HepG2 (cell line): ENCODE measurements at regions not wholly inside any gene's neighbourhood (a gene's known extent, or its start where the extent isn't known, plus 50 kb on each side); places are given as distances from the start of the nearest gene placed in this dataset.

Source experiments
- ATAC-seq: fragments of 200-7000 bp; cut with Tn5 transposase; 3 replicates; pipeline ENCODE4 v1.9.1; 2020; ENCODE audit warnings: mild to moderate bottlenecking, moderate library complexity
- BruUV-seq: library from RNA; stranded (reverse); fragments of 400-500 nt; replicated peaks from 2 replicates; lab custom pipeline; 2021; lab: Mats Ljungman, UMichigan
- CTCF ChIA-PET: fragments of 300-600 bp; formaldehyde crosslinking; extraction: SDS; loops from one replicate; lab custom pipeline; 2021; ENCODE audit warnings: low total read pairs, inconsistent platforms, low intra/inter-chr PET ratio; lab: Yijun Ruan, JAX
- POLR2A ChIA-PET: fragments of 350-600 bp; sonication (Branson Sonifier 250); formaldehyde crosslinking; loops from one replicate; lab custom pipeline; 2020; ENCODE audit warnings: antibody characterized with exemption, inconsistent platforms; lab: Yijun Ruan, JAX
- DNase-seq: peaks from one replicate; pipeline ENCODE4 v3.0.0-alpha.2; 2015; ENCODE audit warnings: low spot score
- FAIRE-seq: peaks from 3 replicates; lab custom pipeline; 2011; peaks lifted over from hg19 to GRCh38; lab: Jason Lieb, UNC
- H2AFZ ChIP-seq: one replicate; pipeline ENCODE4 v1.6.1; 2011; ENCODE audit warnings: low read length, inconsistent platforms
- H3K27ac ChIP-seq: fragments of 300-600 bp; 3 replicates; pipeline ENCODE4 v1.8.0; 2011; ENCODE audit warnings: mixed run types, mild to moderate bottlenecking, mixed read lengths, low read length, inconsistent platforms; ENCODE audit not compliant: insufficient read depth; ENCODE audit errors: extremely low read length
- H3K27me3 ChIP-seq, 2 experiments: fragments of 200-600 bp in 1 of 2; 2 replicates in 1 of 2; 3 replicates in 1 of 2; pipeline versions ENCODE4 v1.6.0 to v1.8.0; 2011; ENCODE audit warnings: low read length in 2 of 2, mild to moderate bottlenecking in 2 of 2, moderate library complexity in 2 of 2, inconsistent platforms in 1 of 2; ENCODE audit not compliant: insufficient read depth in 2 of 2, control insufficient read depth in 1 of 2
- H3K36me3 ChIP-seq, 2 experiments: fragments of 200-600 bp in 1 of 2; replicated peaks in 1 of 2; 2 replicates in 1 of 2; 3 replicates in 1 of 2; pipeline versions ENCODE4 v1.5.1 to v1.8.0; 2011; ENCODE audit warnings: low read length in 2 of 2, inconsistent platforms in 1 of 2; ENCODE audit not compliant: insufficient read depth in 2 of 2, control insufficient read depth in 1 of 2
- H3K4me1 ChIP-seq: 2 replicates; pipeline ENCODE4 v1.5.1; 2012; ENCODE audit warnings: low read length, inconsistent platforms; ENCODE audit not compliant: insufficient read depth
- H3K4me2 ChIP-seq: 2 replicates; pipeline ENCODE4 v1.6.0; 2011; ENCODE audit warnings: low read depth, low read length, inconsistent platforms
- H3K4me3 ChIP-seq, 3 experiments: fragments of 200-600 bp in 1 of 3; sonication (generic), shearing (Covaris generic) in 1 of 3; replicated peaks in 1 of 3; 2 replicates each; pipeline ENCODE4 v1.5.1; 2011 to 2016; ENCODE audit warnings: low read length in 3 of 3, inconsistent platforms in 2 of 3, low read depth in 2 of 3, mild to moderate bottlenecking in 2 of 3, control low read depth in 1 of 3, mixed read lengths in 1 of 3; ENCODE audit not compliant: insufficient read depth in 1 of 3
- H3K79me2 ChIP-seq: one replicate; pipeline ENCODE4 v1.6.1; 2011; ENCODE audit warnings: low read length, inconsistent platforms; ENCODE audit not compliant: insufficient read depth
- H3K9ac ChIP-seq: 2 replicates; pipeline ENCODE4 v1.6.0; 2011; ENCODE audit warnings: mild to moderate bottlenecking, low read depth, low read length, inconsistent platforms; ENCODE audit not compliant: insufficient read depth
- H3K9me3 ChIP-seq: 2 replicates; pipeline ENCODE4 v1.5.1; 2012; ENCODE audit warnings: mild to moderate bottlenecking, low read length
- H4K20me1 ChIP-seq: 2 replicates; pipeline ENCODE4 v1.6.0; 2011; ENCODE audit warnings: inconsistent platforms, mild to moderate bottlenecking, low read length, moderate library complexity; ENCODE audit not compliant: insufficient read depth
- EP300 ChIP-seq, 3 experiments: sonication (generic) in 1 of 3; formaldehyde crosslinking in 1 of 3; IDR thresholded peaks; 2 replicates each; pipeline versions ENCODE4 v1.5.1 to v1.6.1; 2011 to 2020; ENCODE audit warnings: low read depth in 2 of 3, low read length in 2 of 3, borderline replicate concordance in 1 of 3, improper control_type of control experiment in 1 of 3, mild to moderate bottlenecking in 1 of 3, missing genetic modification reagents in 1 of 3, moderate library complexity in 1 of 3
- GRHL1 ChIP-seq: sonication (generic); formaldehyde crosslinking; conservative IDR thresholded peaks from 2 replicates; pipeline ENCODE4 v1.8.0; 2022; ENCODE audit warnings: missing genetic modification reagents
- HNRNPH1 ChIP-seq: fragments of 200-400 bp; formaldehyde crosslinking; optimal IDR thresholded peaks from 2 replicates; pipeline ENCODE3; 2017; ENCODE audit warnings: mild to moderate bottlenecking, low read depth, low read length
- JARID2 ChIP-seq: sonication (generic); formaldehyde crosslinking; IDR thresholded peaks from 2 replicates; pipeline ENCODE4 v1.8.1; 2023; ENCODE audit warnings: missing genetic modification reagents, inconsistent platforms; ENCODE audit not compliant: insufficient replicate concordance
- KDM5A ChIP-seq: fragments of 200-600 bp; sonication (generic); IDR thresholded peaks from 2 replicates; pipeline ENCODE4 v1.7.0; 2018; ENCODE audit warnings: antibody characterized with exemption, mild to moderate bottlenecking, low read length, borderline replicate concordance
- KMT2A ChIP-seq: sonication (generic); formaldehyde crosslinking; IDR thresholded peaks from 2 replicates; pipeline ENCODE4 v1.4.0; 2020; ENCODE audit warnings: missing genetic modification reagents
- NCOA5 ChIP-seq: sonication (generic); formaldehyde crosslinking; IDR thresholded peaks from 2 replicates; pipeline ENCODE4 v1.4.0; 2020; ENCODE audit warnings: missing genetic modification reagents
- NFKB2 ChIP-seq: sonication (generic); formaldehyde crosslinking; IDR thresholded peaks from 2 replicates; pipeline ENCODE4 v1.4.0; 2020; ENCODE audit warnings: missing genetic modification reagents, borderline replicate concordance
- NPAS2 ChIP-seq: sonication (generic); formaldehyde crosslinking; IDR thresholded peaks from 2 replicates; pipeline ENCODE4 v1.8.0; 2022; ENCODE audit warnings: mild to moderate bottlenecking, missing genetic modification reagents, borderline replicate concordance
- SIN3A ChIP-seq: IDR thresholded peaks from 2 replicates; pipeline ENCODE4 v1.6.1; 2011; ENCODE audit warnings: low read depth, mild to moderate bottlenecking, control low read depth, low read length, borderline replicate concordance
- SMC3 ChIP-seq: IDR thresholded peaks from 2 replicates; pipeline ENCODE4 v1.6.1; 2011; ENCODE audit warnings: low read length, improper control_type of control experiment
- XBP1 ChIP-seq: sonication (generic); formaldehyde crosslinking; IDR thresholded peaks from 2 replicates; pipeline ENCODE4 v1.5.0; 2020; ENCODE audit warnings: missing genetic modification reagents
- ZFP36 ChIP-seq: fragments of 150-350 bp; IDR thresholded peaks from 2 replicates; pipeline ENCODE4 v1.6.1; 2018; ENCODE audit warnings: borderline replicate concordance, low read length, low read depth; ENCODE audit not compliant: partially characterized antibody
- ZNF570 ChIP-seq: sonication (generic); formaldehyde crosslinking; IDR thresholded peaks from 2 replicates; pipeline ENCODE4 v1.4.0; 2020; ENCODE audit warnings: mild to moderate bottlenecking, missing genetic modification reagents, borderline replicate concordance
- ZNF607 ChIP-seq: sonication (generic); formaldehyde crosslinking; IDR thresholded peaks from 2 replicates; pipeline ENCODE4 v1.5.1; 2020; ENCODE audit warnings: missing genetic modification reagents, mild to moderate bottlenecking, borderline replicate concordance
- ZNF644 ChIP-seq: IDR thresholded peaks from 2 replicates; pipeline ENCODE4 v1.6.1; 2016; ENCODE audit warnings: low read depth
- ZNF670 ChIP-seq: sonication (generic); formaldehyde crosslinking; IDR thresholded peaks from 2 replicates; pipeline ENCODE4 v1.8.0; 2022; ENCODE audit warnings: mild to moderate bottlenecking, missing genetic modification reagents, borderline replicate concordance
- WGBS: methylation state at CpG from one replicate; pipeline ENCODE4 v1.1.6; 2017; ENCODE audit warnings: low lambda C conversion rate; 5-methylcytosine and 5-hydroxymethylcytosine counted together
- in situ Hi-C: cut with HindIII; loops from 2 replicates; pipeline ENCODE4 v1.10.0; 2017; ENCODE audit warnings: low pct_unique_long_range_greater_than_20kb; ENCODE audit not compliant: extremely low pct_ligation_motif_present
- intact Hi-C: fragments of 100-400 bp; cut with micrococcal nuclease; formaldehyde crosslinking; loops from one replicate; pipeline ENCODE4 v1.10.0; 2022; ENCODE audit not compliant: unreplicated experiment
- TF ChIP-seq, protein P1 (sequence below): sonication (generic); formaldehyde crosslinking; conservative IDR thresholded peaks from 2 replicates; pipeline ENCODE4 v1.8.0; 2022; ENCODE audit warnings: low read depth, missing genetic modification reagents

- TF ChIP-seq ZNF644 (CRISPR knock-in tag): no peak
Measured at GRCh38 chr7:13731643-13732042, 257.8 kb downstream of the ETV1 start (continued).

- BruUV-seq: no TSS peak
- Histone ChIP-seq H3K36me3 (no peaks in the 10 kb centered on the region), H3K4me3 (no peak overlapping the region), H3K79me2 (no peaks in the 10 kb centered on the region), H2AFZ (no peak overlapping the region), H3K9me3 (peaks cover 59% of the 10 kb centered on the region), H3K4me2 (no peak overlapping the region), H3K9ac (no peak overlapping the region), H3K27ac (no peak overlapping the region), H3K4me1 (no peaks in the 10 kb centered on the region), H3K27me3 (no peaks in the 10 kb centered on the region), H4K20me1 (no peaks in the 10 kb centered on the region)
- no peak for ATAC-seq
- WGBS: 23% methylated on average over 2 of the region's 2 CpGs
- in situ Hi-C loops: no loop called here
- intact Hi-C loops: no loop called here
- ChIA-PET POLR2A (no interaction called here), CTCF (no interaction called here)
- DNase-seq: no peak
- no peak for FAIRE-seq
- TF ChIP-seq SMC3 (no peak), EP300 (IDR thresholded peaks at IDR 0.05; ENCODE audit: low read depth in 2 of 2, low read length in 2 of 2) (no peak), EP300 (CRISPR knock-in tag; IDR thresholded peaks at IDR 0.05; ENCODE audit: borderline replicate concordance) (no peak), GRHL1 (CRISPR knock-in tag) (no peak), ZFP36 (no peak), KDM5A (no peak), JARID2 (no peak), KMT2A (CRISPR knock-in tag) (no peak), NPAS2 (CRISPR knock-in tag) (no peak), SIN3A (no peak), XBP1 (CRISPR knock-in tag) (no peak), NCOA5 (CRISPR knock-in tag) (no peak), ZNF607 (no peak), ZNF670 (CRISPR knock-in tag) (no peak), NFKB2 (CRISPR knock-in tag) (no peak), ZNF570 (CRISPR knock-in tag) (no peak), HNRNPH1 (no peak)
- TF ChIP-seq, protein P1, sequence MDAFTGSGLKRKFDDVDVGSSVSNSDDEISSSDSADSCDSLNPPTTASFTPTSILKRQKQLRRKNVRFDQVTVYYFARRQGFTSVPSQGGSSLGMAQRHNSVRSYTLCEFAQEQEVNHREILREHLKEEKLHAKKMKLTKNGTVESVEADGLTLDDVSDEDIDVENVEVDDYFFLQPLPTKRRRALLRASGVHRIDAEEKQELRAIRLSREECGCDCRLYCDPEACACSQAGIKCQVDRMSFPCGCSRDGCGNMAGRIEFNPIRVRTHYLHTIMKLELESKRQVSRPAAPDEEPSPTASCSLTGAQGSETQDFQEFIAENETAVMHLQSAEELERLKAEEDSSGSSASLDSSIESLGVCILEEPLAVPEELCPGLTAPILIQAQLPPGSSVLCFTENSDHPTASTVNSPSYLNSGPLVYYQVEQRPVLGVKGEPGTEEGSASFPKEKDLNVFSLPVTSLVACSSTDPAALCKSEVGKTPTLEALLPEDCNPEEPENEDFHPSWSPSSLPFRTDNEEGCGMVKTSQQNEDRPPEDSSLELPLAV (CRISPR knock-in tag): no peak
Measured at GRCh38 chr7:13737563-13737962, 251.9 kb downstream of the ETV1 start.
